Left lung (tissue), 4 donors: ENCODE measurements at regions not wholly inside any gene's neighbourhood (a gene's known extent, or its start where the extent isn't known, plus 50 kb on each side); places are given as distances from the start of the nearest gene placed in this dataset.
"Not testable (repeated sequence)": the region's sequence is repeated elsewhere in the genome, so short reads cannot be mapped to it uniquely, and the experiment has no call there.

Experiments
- ATAC-seq: fragments of 200-7000 bp; cut with Tn5 transposase; one replicate; pipeline ENCODE4 v1.9.1; 2020; ENCODE audit warnings: moderate library complexity
- DNase-seq, 4 donors: peaks; one replicate each; pipeline ENCODE4 v3.0.0-alpha.2; 2013 to 2020
- H3K27ac ChIP-seq, 2 donors: fragments of 200-600 bp; sonication (generic) in 1 of 2; one replicate each; pipeline versions ENCODE4 v1.5.0 to v1.8.0; 2020 to 2021
- H3K27me3 ChIP-seq, 2 donors: fragments of 200-600 bp; sonication (generic) in 1 of 2; one replicate each; pipeline versions ENCODE4 v1.5.0 to v1.8.0; 2020 to 2021
- H3K36me3 ChIP-seq, 2 donors: fragments of 200-600 bp; sonication (generic) in 1 of 2; one replicate each; pipeline versions ENCODE4 v1.5.0 to v1.8.0; 2020 to 2021
- H3K4me1 ChIP-seq, 2 donors: fragments of 200-600 bp; one replicate each; pipeline ENCODE4 v1.8.0; 2021
- H3K4me3 ChIP-seq, 2 donors: fragments of 200-600 bp; sonication (generic) in 1 of 2; one replicate each; pipeline versions ENCODE4 v1.5.0 to v1.8.0; 2020 to 2021; ENCODE audit warnings: mild to moderate bottlenecking in 1 of 2
- H3K9me3 ChIP-seq, 2 donors: fragments of 200-600 bp; sonication (generic) in 1 of 2; one replicate each; pipeline versions ENCODE4 v1.5.0 to v1.8.0; 2020 to 2021
- intact Hi-C, 2 donors: fragments of 100-400 bp; cut with DNase I; formaldehyde crosslinking; loops; one replicate each; pipeline versions ENCODE4 v1.11.2 to v1.14.2; 2022
- TF ChIP-seq, protein P1 (sequence below), 2 donors: fragments of 200-600 bp; sonication (generic) in 1 of 2; IDR thresholded peaks; one replicate each; pipeline versions ENCODE4 v1.5.0 to v1.8.0; 2021; ENCODE audit warnings: antibody characterized with exemption in 2 of 2
- donor health status: DM: no; HTN: yes; CAD: no.
- donor health status: DM: no; HTN: no; CAD: no.

DNA sequence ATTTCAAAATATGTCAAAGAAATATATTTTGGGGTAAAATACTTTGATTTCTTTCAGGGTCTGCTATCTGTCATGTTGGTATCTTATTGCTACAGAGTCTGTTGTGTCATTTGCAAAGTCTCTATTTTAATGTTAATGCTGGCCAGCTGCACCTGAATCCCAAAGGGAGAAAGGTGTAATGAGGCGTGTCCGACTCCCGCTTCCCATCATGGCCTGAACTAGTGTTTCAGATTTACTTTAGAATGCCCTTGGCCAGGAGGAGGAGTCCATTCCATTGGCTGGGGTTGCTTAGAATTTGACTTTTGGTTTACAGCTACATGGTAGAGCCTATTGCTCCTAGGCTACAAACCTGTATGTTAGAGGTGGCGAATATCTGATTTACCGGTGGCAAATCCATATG is 69.3 kb downstream of the FAM50B start:
- DNase-seq: no peak
- Histone ChIP-seq H3K4me1 (peaks cover 6 to 7% of the 10 kb centered on the region in 2 donors), H3K27me3 (no peaks in the 10 kb centered on the region), H3K9me3 (no peaks in the 10 kb centered on the region), H3K36me3 (no peaks in the 10 kb centered on the region), H3K4me3 (no peak overlapping the region), H3K27ac (peak overlapping the region; percentile 33 to 57)
- ATAC-seq: peak; percentile 19
- intact Hi-C loops: no loop called here
- TF ChIP-seq, protein P1, sequence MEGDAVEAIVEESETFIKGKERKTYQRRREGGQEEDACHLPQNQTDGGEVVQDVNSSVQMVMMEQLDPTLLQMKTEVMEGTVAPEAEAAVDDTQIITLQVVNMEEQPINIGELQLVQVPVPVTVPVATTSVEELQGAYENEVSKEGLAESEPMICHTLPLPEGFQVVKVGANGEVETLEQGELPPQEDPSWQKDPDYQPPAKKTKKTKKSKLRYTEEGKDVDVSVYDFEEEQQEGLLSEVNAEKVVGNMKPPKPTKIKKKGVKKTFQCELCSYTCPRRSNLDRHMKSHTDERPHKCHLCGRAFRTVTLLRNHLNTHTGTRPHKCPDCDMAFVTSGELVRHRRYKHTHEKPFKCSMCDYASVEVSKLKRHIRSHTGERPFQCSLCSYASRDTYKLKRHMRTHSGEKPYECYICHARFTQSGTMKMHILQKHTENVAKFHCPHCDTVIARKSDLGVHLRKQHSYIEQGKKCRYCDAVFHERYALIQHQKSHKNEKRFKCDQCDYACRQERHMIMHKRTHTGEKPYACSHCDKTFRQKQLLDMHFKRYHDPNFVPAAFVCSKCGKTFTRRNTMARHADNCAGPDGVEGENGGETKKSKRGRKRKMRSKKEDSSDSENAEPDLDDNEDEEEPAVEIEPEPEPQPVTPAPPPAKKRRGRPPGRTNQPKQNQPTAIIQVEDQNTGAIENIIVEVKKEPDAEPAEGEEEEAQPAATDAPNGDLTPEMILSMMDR (IDR thresholded peaks at IDR 0.05): no peak

DNA sequence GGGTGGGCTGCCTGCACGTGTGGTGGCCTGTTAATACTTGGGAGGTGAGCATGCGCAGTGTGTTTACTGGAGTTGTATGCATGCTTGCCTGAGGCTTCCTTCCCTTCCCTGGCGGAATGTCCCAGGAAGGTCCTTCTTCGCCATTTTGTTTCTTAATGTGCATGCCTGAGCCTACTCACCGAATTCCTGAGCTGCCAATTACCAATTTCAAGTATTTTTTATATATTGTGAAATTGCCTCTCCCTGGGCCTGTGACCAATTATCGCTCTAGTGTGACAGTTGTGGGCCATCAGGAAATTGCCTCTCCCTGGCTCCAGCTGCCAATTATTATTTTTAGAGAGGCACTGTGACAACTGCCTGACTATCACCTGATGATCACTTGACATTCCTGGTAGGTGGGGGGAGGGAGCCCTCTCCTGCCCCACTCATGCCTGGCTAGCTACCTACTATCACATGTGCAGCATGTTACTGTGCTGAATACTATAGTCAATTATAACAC is 70.0 kb downstream of the FAM50B start:
- intact Hi-C loops: no loop called here
- ATAC-seq: peak; percentile 88
- H3K27ac ChIP-seq: peak overlapping the region; percentile 33 to 57

DNA sequence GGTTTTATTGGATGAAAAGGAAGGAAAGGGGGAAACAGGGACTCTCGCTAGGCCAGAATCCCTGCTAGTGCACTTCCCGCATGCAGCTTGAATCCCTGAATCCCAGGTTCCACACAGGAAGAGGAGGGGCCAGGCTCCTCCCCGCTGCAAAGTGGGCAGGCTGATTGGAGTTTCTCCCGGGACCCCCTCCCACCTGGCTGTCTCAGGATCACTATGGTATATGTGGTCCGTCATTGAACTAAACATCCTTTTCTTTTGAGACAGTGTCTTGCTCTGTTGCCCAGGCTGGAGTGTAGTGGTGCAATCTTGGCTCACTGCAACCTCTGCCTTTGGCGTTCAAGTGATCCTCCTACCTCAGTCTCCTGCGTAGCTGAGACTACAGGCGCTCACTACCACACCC is 70.7 kb downstream of the FAM50B start:
- ATAC-seq (no peak), DNase-seq (no peak)
- TF ChIP-seq, protein P1 (IDR thresholded peaks at IDR 0.05): no peak
- peak overlapping the region in 1 of 2 donors; percentile 57 for H3K27ac ChIP-seq
- H3K9me3 ChIP-seq: no peaks in the 10 kb centered on the region
- H3K36me3 ChIP-seq: no peaks in the 10 kb centered on the region
- H3K27me3 ChIP-seq: no peaks in the 10 kb centered on the region
- H3K4me1 ChIP-seq: peaks cover 0 to 7% of the 10 kb centered on the region in 2 donors
- intact Hi-C loops: no loop called here
- H3K4me3 ChIP-seq: no peak overlapping the region

More for the DNA sequence above, 70.0 kb downstream of the FAM50B start:
- Histone ChIP-seq H3K36me3 (no peaks in the 10 kb centered on the region), H3K27me3 (no peaks in the 10 kb centered on the region), H3K4me1 (peaks cover 3 to 7% of the 10 kb centered on the region in 2 donors), H3K4me3 (no peak overlapping the region), H3K9me3 (no peaks in the 10 kb centered on the region)
- peak in 1 of 4 donors; percentile 46 for DNase-seq
- TF ChIP-seq, protein P1 (IDR thresholded peaks at IDR 0.05): no peak

DNA sequence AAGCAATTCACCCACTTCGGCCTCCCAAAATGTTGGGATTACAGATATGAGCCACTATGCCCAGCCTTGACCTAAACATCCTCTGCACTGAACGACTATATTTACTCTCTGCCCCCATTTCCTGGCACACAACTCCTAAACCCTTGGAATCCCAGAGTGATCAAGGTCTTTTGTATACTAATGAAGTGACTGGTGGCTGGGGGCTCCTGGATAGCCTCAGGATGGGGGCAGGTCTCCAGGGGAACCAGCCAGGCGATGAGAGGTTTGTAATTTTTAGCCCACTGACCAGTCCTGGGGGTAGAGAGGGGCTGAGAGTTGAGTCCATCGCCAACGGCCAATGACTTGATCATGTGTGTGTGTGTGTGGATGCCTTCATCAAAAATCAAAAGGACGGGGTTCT is 71.1 kb downstream of the FAM50B start:
- TF ChIP-seq, protein P1 (IDR thresholded peaks at IDR 0.05): no peak
- Histone ChIP-seq H3K36me3 (no peaks in the 10 kb centered on the region), H3K4me1 (peaks cover 0 to 7% of the 10 kb centered on the region in 2 donors), H3K4me3 (no peak overlapping the region), H3K9me3 (no peaks in the 10 kb centered on the region), H3K27me3 (no peaks in the 10 kb centered on the region), H3K27ac (no peak overlapping the region)
- ATAC-seq: no peak
- no peak for DNase-seq
- intact Hi-C loops: no loop called here

DNA sequence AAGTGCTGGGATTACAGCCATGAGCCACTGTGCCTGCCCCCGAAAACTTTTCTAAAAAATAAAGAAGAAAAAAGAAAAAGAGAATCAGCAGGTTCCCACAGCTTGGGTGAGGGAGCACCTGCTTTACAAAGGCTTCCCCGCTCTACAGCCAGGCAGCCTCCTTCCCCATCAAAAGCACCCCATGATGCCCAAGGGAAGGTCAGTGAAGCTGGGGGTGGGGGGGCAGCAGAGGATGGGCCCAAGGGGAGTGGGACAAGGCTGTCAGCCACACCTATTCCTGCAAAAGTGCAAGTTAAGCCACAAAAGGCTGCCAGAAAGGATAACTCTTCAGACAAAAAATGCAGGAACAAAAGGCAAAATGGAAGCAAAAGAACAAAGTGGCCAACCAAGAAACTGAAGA is 72.5 kb downstream of the FAM50B start:
- Histone ChIP-seq H3K36me3 (no peaks in the 10 kb centered on the region), H3K4me1 (peaks cover 0 to 7% of the 10 kb centered on the region in 2 donors), H3K4me3 (no peak overlapping the region), H3K9me3 (no peaks in the 10 kb centered on the region), H3K27me3 (no peaks in the 10 kb centered on the region), H3K27ac (no peak overlapping the region)
- intact Hi-C loops: no loop called here
- TF ChIP-seq, protein P1 (IDR thresholded peaks at IDR 0.05): no peak
- no peak for ATAC-seq
- no peak for DNase-seq

DNA sequence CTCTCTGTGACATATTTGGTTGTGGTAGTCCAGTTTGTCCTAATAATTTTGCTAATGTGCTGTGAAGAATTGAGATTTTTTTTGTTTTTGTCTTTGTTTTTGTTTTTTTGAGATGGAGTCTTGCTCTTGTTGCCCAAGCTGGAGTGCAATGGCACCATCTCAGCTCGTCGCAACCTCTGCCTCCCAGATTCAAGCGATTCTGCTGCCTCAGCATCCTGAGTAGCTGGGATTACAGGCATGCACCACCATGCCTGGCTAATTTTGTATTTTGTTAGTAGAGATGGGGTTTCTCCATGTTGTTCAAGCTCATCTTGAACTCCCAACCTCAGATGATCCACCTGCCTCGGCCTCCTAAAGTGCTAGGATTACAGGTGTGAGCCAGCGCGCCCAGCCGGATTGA is 73.4 kb downstream of the FAM50B start:
- not testable (repeated sequence) for H3K36me3 ChIP-seq

DNA sequence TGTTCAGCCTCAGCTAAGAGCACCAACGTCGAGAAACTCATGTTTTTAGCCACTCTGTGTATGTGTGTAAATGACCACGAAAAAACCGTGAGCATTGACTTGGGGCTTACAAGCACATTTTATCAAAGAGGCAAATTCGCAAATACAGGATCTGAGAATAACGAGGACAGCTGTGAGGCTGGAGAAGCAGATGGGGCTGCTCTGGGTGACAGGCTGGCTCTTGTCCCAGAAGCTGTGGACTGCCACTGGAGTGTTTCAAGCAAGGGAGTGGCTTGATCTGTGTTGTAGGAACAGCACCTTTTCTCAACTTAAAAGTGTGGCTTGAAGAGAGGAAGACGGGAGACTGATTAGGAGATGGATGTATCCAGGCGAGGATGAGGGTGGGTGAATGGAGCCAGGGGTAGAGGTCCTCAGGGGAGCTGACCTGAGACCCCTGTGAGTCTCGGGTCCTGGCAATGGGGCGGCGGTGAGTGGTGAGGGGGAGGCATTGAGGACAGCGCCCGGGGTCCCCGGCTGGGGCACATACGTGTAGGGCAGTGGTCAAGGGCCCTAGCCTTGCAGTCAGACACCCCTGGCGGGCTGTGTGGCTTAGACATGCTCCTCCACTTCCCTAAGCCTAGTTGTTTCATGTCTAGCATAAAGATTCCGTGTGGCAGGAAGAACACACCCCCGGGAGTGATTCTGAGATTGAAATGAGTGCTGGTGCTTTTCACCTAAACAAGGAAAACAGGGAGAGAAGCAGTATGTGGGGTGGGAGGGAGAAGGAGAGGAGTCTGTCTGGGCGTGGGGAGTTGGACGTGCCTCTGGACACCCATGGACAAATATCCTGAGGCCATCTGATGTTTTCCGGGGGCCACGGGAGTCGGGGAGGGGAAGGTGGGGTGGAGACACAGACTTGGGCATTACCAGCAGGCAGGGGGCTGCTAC is 76.3 kb downstream of the FAM50B start:
- H3K4me3 ChIP-seq, H3K27ac ChIP-seq, H3K4me1 ChIP-seq, H3K27me3 ChIP-seq, intact Hi-C loops, H3K36me3 ChIP-seq, H3K9me3 ChIP-seq: not testable (repeated sequence)
- ATAC-seq: peak; percentile 79
- peak in 2 of 4 donors; percentile 38 to 59 for DNase-seq

More for the DNA sequence above, 73.4 kb downstream of the FAM50B start:
- intact Hi-C loops, H3K27ac ChIP-seq, H3K9me3 ChIP-seq, DNase-seq, ATAC-seq, H3K4me1 ChIP-seq, H3K27me3 ChIP-seq, H3K4me3 ChIP-seq: not testable (repeated sequence)
